GM19397 (cell line): ENCODE measurements at regions not wholly inside any gene's neighbourhood (a gene's known extent, or its start where the extent isn't known, plus 50 kb on each side); places are given as distances from the start of the nearest gene placed in this dataset.
A peak's percentile ranks its signal among the peaks of the same experiment; 100 is the strongest.

Source experiments
- ATAC-seq: cut with Tn5 transposase; IDR thresholded peaks from one replicate; pipeline ENCODE4 v1.9.1; 2021; ENCODE audit warnings: mild to moderate bottlenecking, moderate library complexity; ENCODE audit not compliant: unreplicated experiment

DNA sequence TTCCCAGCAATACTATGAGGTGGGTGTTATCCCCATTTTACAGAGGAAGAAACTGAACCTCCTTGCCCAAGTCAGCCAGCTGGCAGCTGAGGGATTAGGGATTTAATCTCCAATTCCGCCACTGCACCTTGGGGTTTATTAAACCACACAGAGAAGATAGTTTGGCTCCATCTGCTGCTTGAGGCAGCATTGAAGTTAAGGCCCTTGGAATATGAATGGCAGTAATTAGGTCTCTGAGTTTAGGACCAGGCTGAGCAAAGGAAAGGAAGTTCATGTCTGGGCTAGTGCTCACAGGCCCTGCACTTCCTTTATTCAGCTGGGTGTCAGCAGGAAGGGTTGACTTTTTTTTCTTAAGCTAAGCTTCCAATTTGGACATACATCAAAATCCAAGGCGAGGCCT lies 86.9 kb upstream of the GDNF start:
- ATAC-seq = no peak

DNA sequence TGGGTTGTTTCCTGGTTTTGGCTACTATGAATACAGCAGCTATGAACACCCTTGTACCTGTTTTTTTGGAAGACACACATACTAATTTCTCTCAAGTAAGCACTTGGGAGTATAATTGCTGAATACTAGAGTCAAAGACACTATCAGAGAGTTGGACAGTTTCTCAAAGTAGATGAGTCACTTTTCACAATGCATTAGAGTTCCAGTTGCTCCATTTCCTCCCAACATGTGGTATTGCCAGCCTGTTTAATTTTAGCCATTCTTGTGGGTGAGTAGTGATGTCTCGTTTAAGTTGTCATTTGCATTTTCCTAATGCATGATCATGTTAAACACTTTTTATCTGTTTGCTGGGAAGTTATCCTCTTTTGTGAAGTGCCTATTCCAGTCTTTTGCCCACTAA lies 81.6 kb upstream of the GDNF start:
- ATAC-seq = no peak

DNA sequence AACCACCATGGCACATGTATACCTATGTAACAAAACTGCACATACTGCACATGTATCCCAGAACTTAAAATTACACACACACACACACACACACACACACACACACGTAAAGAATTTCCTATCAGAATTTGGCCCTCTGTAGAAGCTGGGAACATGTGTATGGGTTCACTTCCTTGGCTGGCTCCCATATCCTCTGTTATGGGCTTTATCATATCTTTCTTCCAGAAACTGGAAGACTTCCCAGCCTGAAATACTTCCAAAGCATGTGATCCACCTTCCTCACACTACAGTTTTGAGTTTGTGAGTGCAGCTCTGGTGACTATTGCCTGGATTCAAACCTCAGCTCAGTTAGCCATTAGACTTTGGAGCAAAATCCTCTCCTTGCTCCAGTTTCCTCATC lies 78.6 kb upstream of the GDNF start:
- ATAC-seq = no peak

DNA sequence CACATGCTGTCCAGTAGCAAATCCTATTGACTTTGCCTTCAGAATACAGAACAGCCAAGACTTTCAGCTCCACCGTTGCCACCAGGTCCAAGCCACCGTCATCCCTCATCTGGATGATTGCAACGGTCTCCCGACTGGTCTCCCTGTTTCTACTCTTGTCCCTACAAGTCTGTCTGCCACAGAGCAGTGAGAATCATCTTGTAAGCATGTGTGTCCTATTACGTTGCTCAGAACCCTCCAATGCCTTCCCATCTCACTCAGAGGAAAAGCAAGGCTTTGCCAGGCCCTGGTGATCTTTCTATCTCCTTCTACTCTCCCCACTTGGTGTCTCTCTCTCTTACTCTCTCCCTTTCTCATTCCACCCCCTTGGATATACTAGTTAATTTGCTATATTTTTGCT lies 76.7 kb upstream of the GDNF start:
- ATAC-seq = no peak

DNA sequence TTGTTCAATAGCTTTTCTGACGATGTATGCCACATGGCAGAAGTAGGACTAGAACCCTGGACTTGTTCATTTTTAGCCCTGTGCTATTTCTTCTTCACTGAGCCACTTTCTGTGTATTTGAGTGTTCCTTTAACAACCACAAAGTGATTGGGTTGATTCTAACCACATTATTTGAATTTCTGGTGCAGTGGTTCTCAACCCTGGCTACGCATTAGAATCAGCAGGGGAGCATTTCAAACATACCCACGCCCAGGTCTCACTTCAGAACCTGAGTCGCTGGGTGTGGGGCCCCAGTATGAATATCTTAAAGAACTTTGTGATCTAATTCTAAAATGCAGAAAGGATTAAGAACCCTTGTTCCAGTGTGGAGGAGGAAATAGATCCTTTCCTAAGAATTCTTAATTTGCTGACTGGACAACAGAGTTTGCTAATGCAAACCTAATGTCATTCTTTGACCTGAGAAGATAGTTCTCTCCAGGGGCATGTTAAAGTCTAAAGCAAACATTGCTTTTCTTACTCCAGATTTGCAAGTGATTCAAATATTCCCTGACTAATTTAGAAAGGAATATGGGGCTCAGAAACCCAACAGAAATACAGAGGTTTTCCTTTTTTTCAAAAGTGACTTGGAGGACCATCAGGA lies 75.4 kb upstream of the GDNF start:
- peak; percentile 69 for ATAC-seq

DNA sequence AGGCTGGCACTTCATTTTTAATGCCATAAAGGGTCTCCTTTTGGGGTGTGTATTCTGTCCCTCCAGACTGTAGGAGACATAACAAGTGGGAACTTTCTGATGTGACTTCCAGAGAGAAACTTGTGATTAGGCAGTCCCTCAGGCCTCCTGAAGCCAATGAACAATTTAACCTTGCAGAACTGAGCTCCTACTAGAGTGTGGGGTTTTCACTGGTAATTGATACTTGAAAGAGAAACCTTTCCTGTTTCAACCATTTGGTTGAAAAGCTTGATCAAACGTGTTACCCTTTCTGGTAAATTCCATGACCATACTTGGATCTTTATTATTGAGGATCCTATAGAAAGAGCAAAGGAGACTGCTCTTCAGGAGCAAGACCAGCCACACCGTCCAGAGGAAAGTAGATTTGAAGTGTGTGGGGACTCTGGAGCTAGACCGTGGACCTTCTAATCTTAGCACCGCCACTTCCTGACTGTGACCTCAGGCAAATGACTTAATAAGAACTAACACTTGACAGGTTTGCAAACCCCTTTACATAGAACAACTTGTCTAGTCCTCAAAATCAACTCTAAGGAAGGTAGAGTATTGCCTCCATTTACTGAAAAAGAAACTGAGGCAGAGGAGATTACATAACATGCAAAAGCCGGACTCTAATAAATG lies 69.9 kb upstream of the GDNF start:
- ATAC-seq = peak; percentile 90

DNA sequence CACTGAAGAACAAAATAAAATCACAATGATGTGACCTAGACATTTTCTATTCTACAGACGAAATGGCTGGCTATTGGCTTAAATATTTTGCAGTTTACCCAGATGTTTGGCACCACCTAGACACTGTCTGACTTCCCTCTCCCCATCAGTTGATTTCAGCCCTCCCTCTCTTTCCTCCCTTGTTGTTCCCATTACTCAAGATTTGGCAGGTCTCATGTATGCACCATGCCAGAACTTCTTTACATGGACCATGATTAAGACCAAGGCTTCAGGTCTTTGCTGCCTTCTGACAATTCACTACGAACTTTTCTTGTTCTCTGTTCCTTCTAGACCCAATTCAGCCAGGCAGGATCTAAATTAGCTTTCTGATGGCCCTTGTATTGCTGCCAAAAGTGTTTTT lies 66.6 kb upstream of the GDNF start:
- ATAC-seq = no peak

DNA sequence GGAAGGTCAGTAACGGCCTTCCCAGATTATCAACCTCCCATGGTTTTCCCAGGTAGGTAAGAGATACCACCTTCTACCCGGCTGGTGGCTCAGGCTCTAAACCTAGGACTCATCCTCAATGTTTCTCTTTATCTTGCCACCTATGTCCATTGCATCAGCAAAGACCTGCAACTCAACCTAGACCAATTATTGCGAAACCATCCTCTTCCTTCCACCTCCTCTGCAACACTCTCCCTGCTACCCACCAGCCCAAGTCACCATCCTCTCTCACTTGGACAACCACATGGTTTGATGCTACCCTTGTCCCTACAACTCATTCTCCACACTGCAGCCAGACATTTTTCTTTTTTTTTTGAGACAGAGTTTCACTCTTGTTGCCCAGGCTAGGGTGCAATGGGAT lies 65.4 kb upstream of the GDNF start:
- no peak for ATAC-seq

DNA sequence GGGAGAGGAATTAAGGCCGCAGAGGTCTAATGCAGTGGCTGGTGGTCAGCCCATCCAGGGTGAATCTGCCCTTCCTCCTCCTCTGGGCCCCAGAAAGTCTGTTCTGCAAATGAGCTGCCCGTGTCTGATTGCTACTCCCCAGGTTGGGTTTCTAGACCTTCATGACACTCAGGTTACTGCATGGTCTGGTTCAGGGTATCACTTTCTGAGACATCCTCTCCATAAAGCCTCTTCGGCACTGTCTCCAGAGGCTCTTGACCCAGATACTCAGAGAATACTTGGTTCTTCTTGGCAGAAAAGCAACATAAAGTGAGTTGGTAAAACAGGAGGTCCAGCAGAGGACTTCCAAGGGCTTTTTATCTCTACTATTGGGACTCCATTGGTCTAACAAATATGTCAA lies 62.5 kb upstream of the GDNF start:
- no peak for ATAC-seq

DNA sequence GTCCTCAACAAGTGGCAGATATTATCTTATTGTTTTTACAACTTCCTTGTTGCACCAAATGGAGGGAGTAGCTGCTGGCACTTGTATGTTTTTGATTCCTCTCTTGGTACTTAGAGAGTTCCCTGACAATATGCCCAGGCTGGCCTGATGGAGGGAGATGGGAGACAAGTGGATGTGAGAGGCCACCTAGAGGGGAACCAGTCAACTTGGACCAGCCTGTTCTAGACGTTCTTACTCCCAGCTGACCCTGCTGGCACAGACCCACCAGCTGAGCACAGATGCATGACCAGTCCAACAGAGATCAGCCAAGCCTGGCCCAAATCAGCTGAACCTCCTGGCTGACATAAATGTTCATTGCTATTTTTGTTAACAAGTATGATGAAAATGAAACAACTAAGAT lies 60.9 kb upstream of the GDNF start:
- no peak for ATAC-seq

DNA sequence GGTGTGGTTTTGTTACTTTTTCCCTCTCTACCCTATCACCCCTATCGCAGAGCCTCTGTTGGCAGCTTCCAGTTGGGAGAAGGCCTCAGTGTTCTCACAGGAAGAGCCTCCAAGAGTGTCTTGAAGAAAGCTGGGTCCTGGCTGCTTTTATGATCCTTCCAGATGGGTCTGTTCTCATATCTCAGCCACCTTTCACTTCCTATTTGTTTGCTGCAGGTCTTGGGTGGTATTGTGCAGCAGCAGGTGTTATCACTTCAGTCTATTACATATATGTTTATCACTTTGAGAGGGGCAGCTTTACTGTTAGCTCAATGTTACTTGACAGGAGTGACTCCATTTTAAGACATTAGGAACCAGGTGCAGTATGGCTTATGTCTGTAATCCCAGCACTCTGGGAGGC lies 59.2 kb upstream of the GDNF start:
- ATAC-seq = no peak

DNA sequence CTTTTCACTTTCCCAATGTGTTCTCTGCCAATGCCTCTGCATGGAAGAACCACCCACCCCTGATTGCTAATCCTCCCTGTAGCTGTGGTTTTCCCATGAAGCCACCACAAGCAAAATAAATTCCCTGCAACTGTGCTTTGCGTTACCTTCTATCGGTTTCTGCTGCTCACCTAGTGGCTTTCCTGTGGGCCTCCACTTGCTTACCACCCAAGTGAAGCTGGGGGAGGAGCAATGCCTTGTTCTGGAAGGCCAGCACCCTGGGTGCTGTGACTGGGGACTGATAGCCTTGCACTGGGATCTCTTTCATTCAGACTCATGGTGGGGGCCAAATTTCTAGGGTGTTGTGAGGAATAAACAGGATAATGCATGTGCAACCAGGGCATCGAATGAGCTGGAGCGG lies 56.3 kb upstream of the GDNF start:
- no peak for ATAC-seq

DNA sequence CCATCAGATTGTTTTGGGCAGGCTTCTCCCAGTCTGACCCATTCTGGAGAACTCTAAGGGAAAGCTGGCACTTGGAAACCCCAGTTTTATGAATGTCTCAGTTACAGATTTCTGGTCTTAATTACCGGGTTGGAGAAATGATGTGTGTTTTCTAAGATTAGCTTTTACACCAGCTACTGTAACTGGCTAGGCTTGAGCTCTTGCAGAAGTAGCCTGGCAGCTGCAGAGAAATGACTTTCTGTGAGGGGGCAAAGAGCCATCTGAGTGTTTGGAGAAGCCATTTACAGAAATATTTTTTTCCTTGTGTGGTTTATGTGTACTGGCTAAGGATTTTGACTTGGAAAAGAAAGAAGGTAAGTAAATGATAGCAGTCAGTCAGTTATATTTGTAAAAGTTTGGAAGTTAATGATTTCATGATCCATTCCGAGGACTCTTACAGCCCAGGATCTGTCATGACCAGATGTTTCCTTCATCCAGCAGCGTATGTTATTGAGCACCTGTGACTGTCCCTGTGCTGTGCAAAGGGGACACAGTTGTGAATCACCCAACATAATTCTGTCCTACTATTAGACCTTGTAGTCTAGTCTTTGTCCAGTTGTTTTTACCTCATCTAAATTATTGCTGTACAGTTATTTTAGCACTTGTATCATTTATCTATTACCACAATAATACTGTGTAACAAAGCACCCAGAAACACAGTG lies 53.7 kb upstream of the GDNF start:
- ATAC-seq = no peak

DNA sequence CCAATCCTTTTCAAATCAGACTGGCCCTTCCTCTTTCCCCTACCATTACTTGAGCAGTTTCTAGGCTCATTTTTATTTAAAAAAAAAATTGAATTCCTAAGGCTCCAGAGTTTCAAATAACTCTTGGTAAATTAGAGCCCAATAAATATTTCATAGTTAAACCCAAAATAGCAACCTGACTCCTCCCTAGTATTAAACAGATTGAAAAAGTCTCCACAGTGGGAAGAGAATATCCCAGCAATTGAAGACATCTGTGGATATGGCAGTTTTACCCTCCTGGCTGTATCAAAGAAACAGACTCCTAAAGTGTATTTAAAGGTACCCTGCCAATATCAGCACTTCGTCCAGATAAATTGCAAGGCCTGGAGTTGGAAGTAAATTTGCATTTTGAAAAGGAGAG lies 52.7 kb upstream of the GDNF start:
- no peak for ATAC-seq

DNA sequence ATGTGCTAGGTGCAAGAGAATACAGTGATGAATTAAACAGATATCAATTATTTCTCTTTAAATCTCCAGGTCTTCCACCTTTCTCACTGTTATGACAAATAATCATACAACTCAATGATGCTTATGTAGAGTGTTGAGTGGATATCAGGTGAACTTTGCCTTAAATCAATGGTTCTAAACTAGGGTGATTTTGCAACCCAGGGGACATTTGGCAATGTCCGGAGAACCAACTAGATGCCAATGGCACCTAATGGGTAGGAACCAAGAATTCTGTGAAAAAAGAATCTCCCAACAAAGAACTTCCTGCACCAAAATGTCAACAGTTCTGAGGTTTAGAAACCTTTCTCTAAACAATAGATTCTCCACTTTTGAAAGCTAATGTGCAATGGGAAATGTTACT lies 52.0 kb upstream of the GDNF start:
- ATAC-seq = no peak

DNA sequence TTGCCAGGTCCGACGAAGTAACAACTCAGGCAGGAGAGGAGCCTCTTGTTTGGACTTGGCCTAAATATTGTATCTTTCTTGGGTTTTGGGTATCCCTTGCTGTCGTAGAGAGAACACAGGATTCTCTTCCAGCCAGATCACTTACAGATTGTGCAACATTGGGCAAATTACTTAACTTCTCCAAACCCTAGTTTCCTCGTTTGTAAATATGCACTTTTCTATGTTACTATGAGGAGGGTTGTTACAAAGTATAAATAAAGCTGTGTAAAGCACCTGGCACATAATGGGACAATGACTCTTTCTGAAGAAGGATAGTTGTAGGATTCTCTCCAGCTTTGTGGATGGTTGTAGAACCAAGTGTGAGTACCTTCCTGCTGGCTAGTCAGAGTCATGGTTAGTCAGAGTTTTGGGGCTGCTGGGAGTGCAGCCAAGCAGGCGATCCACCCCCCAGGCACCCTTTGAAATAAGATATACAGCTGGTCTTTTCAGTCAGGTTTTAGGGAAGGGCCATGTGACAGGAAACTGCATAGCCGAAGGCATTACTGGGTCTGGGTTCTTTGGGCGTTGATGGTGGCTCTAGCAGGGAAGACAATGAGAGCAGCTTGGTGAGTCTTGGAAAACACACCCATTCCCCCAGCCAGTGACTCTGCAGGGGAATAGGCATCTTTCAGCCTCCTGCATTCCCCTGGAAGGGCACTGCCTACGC lies 49.9 kb upstream of the GDNF start:
- ATAC-seq = no peak
